GM21515 (cell line): ENCODE measurements at regions not wholly inside any gene's neighbourhood (a gene's known extent, or its start where the extent isn't known, plus 50 kb on each side); places are given as distances from the start of the nearest gene placed in this dataset.

ENCODE experiments used
- ATAC-seq: cut with Tn5 transposase; IDR thresholded peaks from one replicate; pipeline ENCODE4 v1.9.1; 2021; ENCODE audit not compliant: unreplicated experiment

DNA sequence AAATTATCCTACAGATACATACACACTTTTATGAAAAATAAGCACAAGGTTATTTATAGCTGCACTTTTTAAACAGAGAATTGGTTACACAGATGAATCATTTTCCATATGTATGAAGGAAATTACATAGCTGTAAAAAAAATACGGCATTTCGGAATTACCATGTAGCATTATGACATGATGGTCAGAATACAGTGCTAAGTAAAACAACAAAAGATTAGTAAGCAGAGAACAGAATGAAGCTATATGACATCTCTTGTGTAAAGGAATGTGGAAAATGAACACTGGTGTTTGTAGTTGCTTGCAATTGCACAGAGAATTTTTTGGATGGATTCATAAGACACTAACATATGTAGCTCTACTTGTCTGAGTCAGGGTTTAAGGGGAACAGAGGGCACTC, 1222.0 kb upstream of the PRKX start:
- no peak for ATAC-seq

DNA sequence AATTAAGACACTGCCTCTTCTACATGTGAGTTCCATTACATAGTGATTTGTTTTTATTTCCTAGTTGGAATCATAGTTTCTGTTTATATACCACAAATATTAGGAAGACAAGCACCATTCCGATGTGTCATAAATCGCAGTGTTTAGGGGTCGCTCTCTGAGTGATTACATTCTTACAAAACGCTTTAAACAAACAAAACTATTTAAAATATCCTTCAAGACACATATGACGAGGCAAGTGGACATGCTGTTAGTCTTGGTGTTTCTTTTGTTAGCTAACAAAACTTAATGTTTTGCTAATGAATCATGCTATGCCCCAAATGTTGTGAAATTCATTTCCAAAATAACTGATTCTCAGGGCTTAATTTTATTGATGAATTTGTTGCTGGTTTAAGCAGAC, 1219.3 kb upstream of the PRKX start:
- ATAC-seq, result no peak

DNA sequence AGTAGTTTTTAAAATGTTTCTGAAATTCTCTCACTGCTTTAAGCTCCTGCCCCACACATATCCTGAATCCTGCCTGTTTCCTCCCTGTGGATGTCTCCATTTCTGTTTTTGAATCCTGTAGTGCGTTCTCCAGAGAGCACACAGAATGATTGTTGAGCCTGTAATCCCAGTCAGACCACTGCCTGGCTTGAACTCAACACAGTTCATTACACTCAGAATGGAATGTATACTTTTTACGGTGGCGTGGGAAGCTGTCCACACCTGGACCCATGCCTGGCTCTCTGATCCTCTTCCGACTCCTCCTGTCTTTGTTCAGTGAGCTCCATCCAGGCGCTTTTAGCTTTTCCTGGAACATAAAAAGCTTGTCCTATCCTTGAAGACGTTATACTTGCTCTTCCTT, 1217.0 kb upstream of the PRKX start:
- no peak for ATAC-seq

GRCh38 chrX:4925911-4926310, 1212.5 kb upstream of the PRKX start:
- no peak for ATAC-seq

- ATAC-seq, result no peak
Observed at GRCh38 chrX:4909348-4909747, 1195.9 kb upstream of the PRKX start.

DNA sequence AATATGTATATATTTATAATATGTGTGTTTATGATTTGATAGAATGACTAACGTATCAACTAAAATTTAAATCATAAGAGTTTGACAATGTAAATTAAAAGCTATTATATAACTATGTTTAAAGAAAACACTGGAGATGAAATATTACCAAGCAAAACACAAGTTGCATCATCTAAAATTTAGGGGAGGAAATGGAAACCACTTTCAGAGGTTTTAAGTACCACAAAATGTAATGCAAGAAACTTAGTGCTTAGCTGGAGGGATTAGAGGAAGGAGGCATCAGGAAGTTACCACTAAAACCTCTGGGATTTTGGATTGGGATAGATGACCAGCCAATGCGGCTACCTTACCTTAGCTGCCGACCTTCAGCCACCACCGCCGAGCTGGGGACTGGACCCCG, 1192.1 kb upstream of the PRKX start:
- no peak for ATAC-seq

- ATAC-seq, result no peak
Observed at GRCh38 chrX:4881277-4881676, 1167.8 kb upstream of the PRKX start.

- no peak for ATAC-seq
Observed at GRCh38 chrX:4878640-4879039, 1165.2 kb upstream of the PRKX start.

DNA sequence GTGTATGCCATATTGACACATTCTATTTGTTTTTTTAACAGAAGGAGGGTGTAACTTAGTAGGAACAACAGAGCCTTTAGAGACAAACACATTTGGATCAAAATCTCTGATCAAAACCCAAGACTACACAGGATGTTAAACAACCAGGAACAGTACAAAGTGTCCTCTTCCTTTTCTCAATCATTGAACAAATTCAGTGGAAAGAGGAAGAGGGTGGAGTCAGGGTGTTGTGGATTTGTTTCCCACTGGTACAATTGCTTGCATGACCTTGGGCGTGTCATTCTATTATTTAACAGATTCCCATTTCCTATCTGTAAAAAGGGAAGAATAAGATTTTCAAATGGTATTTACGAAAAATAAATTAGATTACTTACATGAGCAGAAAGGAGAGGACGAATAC, 1162.8 kb upstream of the PRKX start:
- ATAC-seq, result no peak

GRCh38 chrX:4851534-4851933, 1138.1 kb upstream of the PRKX start:
- no peak for ATAC-seq

DNA sequence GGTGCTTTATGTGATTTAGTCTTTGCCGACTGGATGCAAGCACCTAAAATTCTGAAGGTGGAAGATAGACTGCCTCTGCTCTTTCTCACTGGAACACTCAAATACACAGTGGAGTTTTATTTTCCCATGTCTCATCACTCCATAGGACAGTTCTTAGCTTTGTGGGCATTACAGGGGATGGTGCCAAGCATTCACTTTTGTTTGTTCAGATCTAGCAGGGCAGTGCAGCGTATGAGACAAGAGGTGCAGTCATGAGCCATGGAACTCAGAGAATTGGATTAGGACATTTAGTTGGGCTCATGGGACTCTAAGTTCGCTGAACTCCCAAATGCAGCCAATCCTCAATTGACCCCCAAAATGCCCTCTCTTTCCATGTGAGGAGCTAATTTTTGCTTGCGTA, 1136.9 kb upstream of the PRKX start:
- no peak for ATAC-seq

- no peak for ATAC-seq
Observed at GRCh38 chrX:4844376-4844775, 1130.9 kb upstream of the PRKX start.

- no peak for ATAC-seq
Observed at GRCh38 chrX:4841216-4841745, 1127.8 kb upstream of the PRKX start.

DNA sequence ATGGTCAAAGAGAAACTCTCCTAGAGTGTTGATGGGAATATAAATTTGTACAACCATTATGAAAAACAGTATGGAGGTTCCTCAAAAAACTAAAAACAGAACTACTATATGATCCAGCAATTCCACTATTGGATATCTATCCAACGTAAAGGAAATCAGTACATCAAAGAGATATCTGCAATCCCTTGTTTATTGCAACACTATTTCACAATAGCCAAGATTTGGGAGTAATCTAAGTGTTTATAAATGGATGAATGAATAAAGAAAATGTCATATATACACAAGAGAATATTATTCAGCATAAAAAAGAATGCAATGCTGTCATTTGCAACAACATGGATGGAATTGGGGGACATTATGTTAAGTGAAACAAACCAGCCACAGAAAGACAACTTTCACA, 1118.1 kb upstream of the PRKX start:
- no peak for ATAC-seq

DNA sequence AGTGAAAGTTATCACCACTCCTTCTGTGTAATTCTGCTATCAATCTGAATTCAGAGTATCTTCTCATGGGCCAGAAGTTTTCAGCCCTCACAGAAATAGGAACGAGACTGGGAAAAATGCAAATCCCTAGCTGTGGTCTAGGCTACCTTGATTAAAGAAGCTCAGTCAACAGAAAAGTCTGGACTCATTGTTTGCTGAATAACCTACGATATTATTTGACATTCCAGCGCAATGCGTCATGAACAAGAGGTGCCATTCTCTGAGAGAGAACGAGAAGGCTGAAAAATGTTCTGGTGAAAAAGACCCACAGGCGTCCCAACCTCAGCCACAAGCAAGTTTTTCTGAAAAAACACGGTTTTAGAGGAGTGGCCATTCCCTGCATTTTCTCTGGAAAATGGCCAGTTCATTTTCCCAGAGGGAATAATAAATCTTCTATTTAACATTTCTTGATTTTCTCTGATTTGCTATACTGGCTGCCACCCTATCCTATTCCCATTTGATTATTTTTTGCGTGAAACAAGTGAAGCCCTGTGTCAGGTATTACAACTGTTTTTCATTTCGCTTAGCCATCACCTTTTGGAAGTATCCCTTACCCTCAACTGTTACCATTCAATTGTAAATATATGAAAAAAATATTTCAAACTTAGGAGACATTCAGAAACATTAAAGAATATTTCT, 1117.6 kb upstream of the PRKX start:
- ATAC-seq, result no peak

DNA sequence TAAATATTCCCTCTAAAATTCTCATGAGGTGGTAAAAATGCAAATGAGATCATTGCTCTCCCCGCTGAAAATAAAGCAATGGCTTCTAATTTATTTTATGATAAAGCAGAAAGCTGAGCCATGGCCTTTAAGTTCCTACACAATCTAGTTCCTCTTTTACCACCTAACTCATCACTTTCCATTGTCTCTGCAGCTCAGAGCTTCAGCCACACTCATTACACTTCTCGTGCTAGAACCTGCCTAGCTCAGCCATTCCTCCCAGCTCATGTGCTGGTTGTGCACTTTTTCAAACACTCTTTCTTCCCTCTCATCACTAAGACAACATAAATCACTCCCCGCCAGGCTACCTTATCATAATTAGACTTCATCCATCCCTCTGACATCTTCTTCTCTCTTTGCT, 1112.1 kb upstream of the PRKX start:
- no peak for ATAC-seq

DNA sequence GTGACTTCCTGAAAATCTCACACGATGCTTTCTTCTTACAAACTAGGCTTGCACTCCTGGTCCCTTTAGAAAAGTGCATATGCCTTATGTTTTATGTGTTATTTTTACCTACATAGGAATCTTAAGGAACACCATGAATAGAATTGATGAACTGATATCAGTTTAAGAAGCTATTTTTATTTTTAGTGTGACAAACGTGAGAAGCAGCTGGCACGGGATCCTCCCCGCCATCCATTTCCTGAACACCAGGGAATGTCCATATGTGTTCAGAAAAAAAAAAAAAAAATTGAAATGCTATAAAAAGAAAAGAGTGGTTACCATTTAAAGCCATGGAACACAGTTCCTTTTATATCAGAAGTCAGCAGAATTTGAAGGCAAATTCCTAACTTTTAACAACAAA, 1096.1 kb upstream of the PRKX start:
- no peak for ATAC-seq

GRCh38 chrX:4805502-4805901, 1092.1 kb upstream of the PRKX start:
- no peak for ATAC-seq

- ATAC-seq, result no peak
Observed at GRCh38 chrX:4800756-4801155, 1087.3 kb upstream of the PRKX start.

DNA sequence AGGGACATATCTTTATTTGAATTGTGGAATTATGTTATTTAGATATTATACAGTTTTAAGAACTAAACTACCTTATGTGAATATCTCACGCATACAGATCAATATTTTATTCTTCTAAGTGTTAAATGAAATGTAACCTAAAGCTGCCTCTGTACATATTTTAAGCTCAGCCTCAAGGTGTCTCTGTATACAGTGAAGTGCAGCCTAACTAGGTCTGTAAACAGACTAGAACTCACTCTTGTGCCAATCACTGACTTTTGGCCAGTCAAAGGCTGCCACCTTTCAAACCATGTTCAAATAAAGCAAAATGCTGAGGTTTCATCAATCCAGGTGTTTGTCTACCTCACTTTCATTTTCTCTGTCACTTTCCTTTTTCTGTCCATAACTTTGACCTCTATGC, 1074.5 kb upstream of the PRKX start:
- no peak for ATAC-seq

DNA sequence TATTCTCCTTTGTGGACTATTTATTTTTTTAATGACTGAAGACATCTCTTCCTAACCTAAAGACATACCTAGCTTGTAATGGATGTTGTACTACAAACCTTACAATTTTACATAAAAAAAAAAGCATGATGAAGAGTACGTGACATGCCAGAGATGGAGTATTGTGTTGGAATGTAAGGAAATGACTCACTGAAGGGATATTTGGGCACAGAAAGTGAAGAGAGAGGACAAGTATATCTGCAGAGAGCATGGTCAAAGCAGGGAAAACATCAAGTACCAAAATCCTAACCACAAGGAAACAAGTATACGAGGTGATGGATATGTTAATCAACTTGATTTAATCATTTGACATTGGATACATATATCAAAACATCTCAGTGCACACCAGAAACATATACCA, 1051.4 kb upstream of the PRKX start:
- no peak for ATAC-seq

GRCh38 chrX:4762196-4762595, 1048.7 kb upstream of the PRKX start:
- no peak for ATAC-seq

GRCh38 chrX:4754878-4755604, 1041.6 kb upstream of the PRKX start:
- ATAC-seq, result no peak
